IMR-90 (cell line): ENCODE measurements at regions not wholly inside any gene's neighbourhood (a gene's known extent, or its start where the extent isn't known, plus 50 kb on each side); places are given as distances from the start of the nearest gene placed in this dataset.

Source experiments
- ATAC-seq: fragments of 200-7000 bp; cut with Tn5 transposase; 2 replicates; pipeline ENCODE4 v1.9.1; 2020; ENCODE audit warnings: low read depth, mild to moderate bottlenecking, moderate library complexity
- BruUV-seq: library from RNA; stranded (reverse); fragments of 400-500 nt; replicated peaks from 2 replicates; lab custom pipeline; 2021; lab: Mats Ljungman, UMichigan
- CTCF ChIA-PET: fragments of 300-600 bp; formaldehyde crosslinking; extraction: SDS; loops from one replicate; lab custom pipeline; 2021; ENCODE audit warnings: antibody characterized with exemption; lab: Yijun Ruan, JAX
- POLR2A ChIA-PET: fragments of 300-600 bp; sonication (Branson Sonifier 250); formaldehyde crosslinking; loops from one replicate; lab custom pipeline; 2022; ENCODE audit warnings: antibody characterized with exemption; ENCODE audit not compliant: unreplicated experiment; lab: Charles Lee
- DNase-seq: peaks from one replicate; pipeline ENCODE4 v3.0.0; 2013
- H2AFZ ChIP-seq: replicated peaks from 2 replicates; pipeline ENCODE3; 2013; ENCODE audit warnings: low read length, mild to moderate bottlenecking; ENCODE audit not compliant: poor library complexity
- H2AK5ac ChIP-seq: 2 replicates; pipeline ENCODE4 v1.6.1; 2013; ENCODE audit warnings: low read depth, low read length, inconsistent platforms
- H2AK9ac ChIP-seq: replicated peaks from 2 replicates; pipeline ENCODE3; 2013; ENCODE audit warnings: mild to moderate bottlenecking, low read depth, low read length, moderate library complexity; ENCODE audit not compliant: poor library complexity
- H2BK120ac ChIP-seq: 2 replicates; pipeline ENCODE4 v1.6.1; 2013; ENCODE audit warnings: low read depth, low read length, inconsistent platforms
- H2BK15ac ChIP-seq: 3 replicates; pipeline ENCODE4 v1.6.1; 2013; ENCODE audit warnings: low read depth, low read length, inconsistent platforms
- H2BK20ac ChIP-seq: 2 replicates; pipeline ENCODE4 v1.6.1; 2013; ENCODE audit warnings: low read depth, mild to moderate bottlenecking, inconsistent platforms, low read length, moderate library complexity
- H2BK5ac ChIP-seq: 2 replicates; pipeline ENCODE4 v1.6.1; 2013; ENCODE audit warnings: mild to moderate bottlenecking, low read depth, low read length, inconsistent platforms; ENCODE audit not compliant: poor library complexity, severe bottlenecking
- H3K14ac ChIP-seq: replicated peaks from 2 replicates; pipeline ENCODE4 v1.6.1; 2013; ENCODE audit warnings: low read depth, low read length, inconsistent platforms
- H3K18ac ChIP-seq: 2 replicates; pipeline ENCODE4 v1.6.1; 2013; ENCODE audit warnings: low read depth, low read length, control low read depth
- H3K23ac ChIP-seq: 2 replicates; pipeline ENCODE4 v1.6.1; 2013; ENCODE audit warnings: low read depth, low read length, inconsistent platforms
- H3K27ac ChIP-seq: 2 replicates; pipeline ENCODE4 v1.5.1; 2013; ENCODE audit warnings: mild to moderate bottlenecking, control low read depth, low read length; ENCODE audit not compliant: insufficient read depth
- H3K27me3 ChIP-seq: 2 replicates; pipeline ENCODE4 v1.6.1; 2013; ENCODE audit warnings: low read length; ENCODE audit not compliant: control insufficient read depth, insufficient read depth
- H3K36me3 ChIP-seq: 2 replicates; pipeline ENCODE4 v1.6.1; 2013; ENCODE audit warnings: low read length, mixed read lengths; ENCODE audit not compliant: control insufficient read depth, insufficient read depth
- H3K4ac ChIP-seq: 2 replicates; pipeline ENCODE4 v1.6.1; 2013; ENCODE audit warnings: low read depth, low read length, inconsistent platforms
- H3K4me1 ChIP-seq: 2 replicates; pipeline ENCODE4 v1.6.1; 2013; ENCODE audit warnings: low read length, mixed read lengths; ENCODE audit not compliant: control insufficient read depth, insufficient read depth
- H3K4me2 ChIP-seq: 2 replicates; pipeline ENCODE4 v1.6.1; 2013; ENCODE audit warnings: low read depth, mild to moderate bottlenecking, control low read depth, low read length, moderate library complexity
- H3K4me3 ChIP-seq: 2 replicates; pipeline ENCODE4 v1.5.1; 2013; ENCODE audit warnings: low read depth, mild to moderate bottlenecking, control low read depth, low read length, moderate library complexity; ENCODE audit not compliant: insufficient read depth
- H3K56ac ChIP-seq: 2 replicates; pipeline ENCODE4 v1.6.1; 2013; ENCODE audit warnings: low read length, inconsistent platforms; ENCODE audit not compliant: insufficient read depth; ENCODE audit errors: extremely low read depth
- H3K79me1 ChIP-seq, 2 experiments: 2 replicates each; pipeline ENCODE4 v1.6.1; 2013; ENCODE audit warnings: low read length in 2 of 2, inconsistent platforms in 1 of 2, low read depth in 1 of 2
- H3K9ac ChIP-seq: 2 replicates; pipeline ENCODE4 v1.6.1; 2013; ENCODE audit warnings: low read depth, low read length, control low read depth
- H3K9me1 ChIP-seq: 2 replicates; pipeline ENCODE4 v1.6.1; 2013; ENCODE audit warnings: low read length, inconsistent platforms; ENCODE audit not compliant: insufficient read depth
- H3K9me3 ChIP-seq: 2 replicates; pipeline ENCODE4 v1.6.1; 2013; ENCODE audit warnings: low read length; ENCODE audit not compliant: control insufficient read depth, insufficient read depth
- H4K20me1 ChIP-seq: 2 replicates; pipeline ENCODE4 v1.6.1; 2013; ENCODE audit warnings: low read length, inconsistent platforms; ENCODE audit not compliant: insufficient read depth
- H4K5ac ChIP-seq: 2 replicates; pipeline ENCODE4 v1.6.1; 2013; ENCODE audit warnings: mild to moderate bottlenecking, low read depth, low read length, control low read depth
- H4K8ac ChIP-seq, 2 experiments: 2 replicates each; pipeline ENCODE4 v1.6.1; 2013; ENCODE audit warnings: low read depth in 2 of 2, low read length in 2 of 2, control low read depth in 1 of 2, inconsistent platforms in 1 of 2
- H4K91ac ChIP-seq: 2 replicates; pipeline ENCODE4 v1.6.1; 2013; ENCODE audit warnings: low read depth, low read length, inconsistent platforms; ENCODE audit not compliant: insufficient read depth
- BHLHE40 ChIP-seq: fragments of 150-350 bp; IDR thresholded peaks from 2 replicates; pipeline ENCODE4 v1.6.1; 2016; ENCODE audit warnings: mild to moderate bottlenecking, low read depth, low read length
- FOS ChIP-seq: fragments of 150-350 bp; IDR thresholded peaks from 2 replicates; pipeline ENCODE4 v1.6.1; 2016; ENCODE audit warnings: low read depth, low read length
- MXI1 ChIP-seq: IDR thresholded peaks from 2 replicates; pipeline ENCODE4 v1.6.1; 2012; ENCODE audit warnings: low read depth, mild to moderate bottlenecking, low read length, moderate library complexity, borderline replicate concordance
- NFE2L2 ChIP-seq: fragments of 150-350 bp; IDR thresholded peaks from 2 replicates; pipeline ENCODE4 v1.6.1; 2016; ENCODE audit warnings: low read depth, mild to moderate bottlenecking, low read length
- RAD21 ChIP-seq: IDR thresholded peaks from 2 replicates; pipeline ENCODE4 v1.6.1; 2012; ENCODE audit warnings: low read length, improper control_type of control experiment
- RFX5 ChIP-seq: IDR thresholded peaks from 2 replicates; pipeline ENCODE4 v1.8.0; 2012; ENCODE audit warnings: low read depth, mild to moderate bottlenecking, low read length, moderate library complexity
- SMC3 ChIP-seq: fragments of 150-350 bp; IDR thresholded peaks from 2 replicates; pipeline ENCODE4 v1.6.1; 2016; ENCODE audit warnings: low read depth, mild to moderate bottlenecking, antibody characterized with exemption, low read length, moderate library complexity
- WGBS, 2 experiments: methylation state at CpG; one replicate each; pipeline versions ENCODE4 v1.1.5 to v1.1.7; 2013; ENCODE audit warnings: missing lambda C conversion rate in 2 of 2; ENCODE audit not compliant: insufficient read length in 1 of 2; ENCODE audit errors: extremely low coverage in 2 of 2; 5-methylcytosine and 5-hydroxymethylcytosine counted together
- dilution Hi-C: fragments of 300-500 bp; cut with HindIII; formaldehyde crosslinking; loops from one replicate; pipeline ENCODE4 v1.14.3; 2018; ENCODE audit warnings: low sequenced_read_pairs; ENCODE audit not compliant: unreplicated experiment
- in situ Hi-C: fragments of 300-500 bp; cut with MboI; formaldehyde crosslinking; loops from 3 replicates; pipeline ENCODE4 v1.14.3; 2019; ENCODE audit warnings: low sequenced_read_pairs, inconsistent platforms, mixed read lengths
- intact Hi-C: fragments of 100-400 bp; cut with micrococcal nuclease; formaldehyde crosslinking; loops from 2 replicates; pipeline ENCODE4 v1.10.0; 2022

DNA sequence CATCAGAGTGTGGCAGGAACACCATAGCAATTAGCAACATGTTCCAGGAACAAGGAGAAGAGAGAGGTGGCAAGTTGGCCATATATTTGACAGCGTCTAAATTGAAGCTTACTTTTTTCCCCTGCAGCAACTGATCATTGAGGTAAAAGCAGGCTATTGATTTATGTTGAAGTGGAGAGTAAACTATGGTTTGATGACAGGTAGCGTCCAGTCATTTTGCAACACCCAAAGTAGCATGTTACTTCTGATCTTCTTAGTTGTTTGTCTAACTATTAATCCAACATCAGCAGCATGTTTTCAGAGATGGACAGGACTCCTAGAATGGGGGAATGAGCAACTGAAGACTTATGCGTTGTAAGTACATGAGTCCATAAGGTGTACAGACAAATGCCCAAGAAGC lies 225.8 kb downstream of the ZPLD1 start:
- Histone ChIP-seq H3K4me2 (no peak overlapping the region), H3K79me1 (no peaks in the 10 kb centered on the region), H2BK120ac (no peak overlapping the region), H2AK9ac (no peak overlapping the region), H3K36me3 (no peaks in the 10 kb centered on the region), H2BK5ac (no peak overlapping the region), H3K27me3 (no peaks in the 10 kb centered on the region), H3K27ac (no peak overlapping the region), H3K9me1 (no peaks in the 10 kb centered on the region), H4K8ac (no peak overlapping the region), H3K14ac (no peak overlapping the region), H2AFZ (no peak overlapping the region), H3K9me3 (no peaks in the 10 kb centered on the region), H2BK15ac (no peak overlapping the region), H4K91ac (no peak overlapping the region), H3K23ac (no peak overlapping the region), H3K9ac (no peak overlapping the region), H3K18ac (no peak overlapping the region), H4K5ac (no peak overlapping the region), H2AK5ac (no peak overlapping the region), H3K4me3 (no peak overlapping the region), H4K20me1 (no peaks in the 10 kb centered on the region), H3K56ac (no peak overlapping the region), H2BK20ac (no peak overlapping the region), H3K4me1 (no peaks in the 10 kb centered on the region), H3K4ac (no peak overlapping the region)
- POLR2A ChIA-PET = no interaction called here
- no peak for TF ChIP-seq FOS
- TF ChIP-seq RAD21 = no peak
- TF ChIP-seq MXI1 = no peak
- no peak for TF ChIP-seq SMC3
- no peak for TF ChIP-seq NFE2L2
- TF ChIP-seq RFX5 = no peak
- no peak for TF ChIP-seq BHLHE40
- dilution Hi-C loops = no loop called here
- BruUV-seq = no TSS peak
- in situ Hi-C loops = no loop called here
- ATAC-seq (no peak), DNase-seq (no peak)
- CTCF ChIA-PET = no interaction called here
- intact Hi-C loops = no loop called here
- no CpG with 5 or more reads among the region's 3 CpGs for WGBS, 2 experiments
